DMS 273 (cell line): ENCODE measurements at regions not wholly inside any gene's neighbourhood (a gene's known extent, or its start where the extent isn't known, plus 50 kb on each side); places are given as distances from the start of the nearest gene placed in this dataset.
"Not testable (repeated sequence)": the region's sequence is repeated elsewhere in the genome, so short reads cannot be mapped to it uniquely, and the experiment has no call there.

Experiments used
- DNase-seq: peaks from one replicate; lab custom pipeline; 2025; ENCODE audit not compliant: unreplicated experiment; lab: John Stamatoyannopoulos, UW

- no peak for DNase-seq
Measured at GRCh38 chr3:115204475-115204874, 57.4 kb upstream of the ZBTB20 start.

- no peak for DNase-seq
Measured at GRCh38 chr3:115208066-115208750, 61.1 kb upstream of the ZBTB20 start.

DNA sequence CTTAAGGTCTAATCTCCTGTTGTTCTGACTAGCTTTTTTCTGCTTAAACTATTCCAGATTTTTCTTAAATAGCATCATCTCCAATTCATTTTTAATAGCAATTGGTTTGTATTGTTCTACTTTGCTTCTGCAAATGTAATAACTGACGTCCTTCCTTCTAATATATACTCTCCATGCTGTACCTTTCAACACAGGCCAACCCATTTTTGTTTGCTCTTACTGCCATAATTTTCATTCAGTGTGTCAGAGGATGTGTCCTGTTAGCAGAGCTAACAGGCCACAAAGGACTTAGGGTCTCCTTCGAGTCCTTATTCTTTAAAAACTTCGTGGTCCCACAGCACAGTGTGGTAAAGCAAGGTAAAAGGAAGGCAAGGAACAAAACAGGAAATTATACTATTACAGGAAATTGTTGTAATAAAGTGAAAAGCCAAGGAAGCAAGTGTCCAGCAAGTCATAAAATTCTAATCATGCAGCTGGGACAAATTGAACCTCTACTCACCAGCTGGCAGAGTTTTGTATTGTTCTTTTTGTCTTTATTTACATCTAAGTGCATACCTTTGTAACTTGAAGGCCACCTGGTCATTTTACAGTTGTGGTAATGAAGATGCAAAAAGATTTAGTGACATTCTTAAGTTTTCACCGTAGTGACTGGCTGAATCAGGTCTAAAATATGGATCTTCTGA, 64.9 kb upstream of the ZBTB20 start:
- DNase-seq, result no peak

DNA sequence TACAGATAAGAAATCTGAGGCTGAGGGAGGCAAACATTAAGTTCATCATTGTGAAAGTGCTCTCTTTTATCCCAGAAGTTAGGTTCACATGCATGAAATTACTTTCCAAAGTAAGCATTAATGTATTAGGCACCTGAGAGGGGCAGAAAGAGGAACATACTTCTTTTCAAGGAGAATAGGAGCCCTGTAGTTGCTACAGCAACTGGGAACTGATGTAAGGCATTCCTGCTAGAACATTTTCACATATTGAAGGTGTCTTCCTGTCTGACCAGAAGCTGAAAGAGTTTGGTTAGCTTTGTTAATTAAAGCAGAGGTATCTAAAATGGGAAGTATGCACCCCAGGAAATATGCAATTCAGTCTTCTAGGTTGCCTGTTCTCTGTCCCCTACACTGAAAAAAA, 65.5 kb upstream of the ZBTB20 start:
- DNase-seq, result no peak

DNA sequence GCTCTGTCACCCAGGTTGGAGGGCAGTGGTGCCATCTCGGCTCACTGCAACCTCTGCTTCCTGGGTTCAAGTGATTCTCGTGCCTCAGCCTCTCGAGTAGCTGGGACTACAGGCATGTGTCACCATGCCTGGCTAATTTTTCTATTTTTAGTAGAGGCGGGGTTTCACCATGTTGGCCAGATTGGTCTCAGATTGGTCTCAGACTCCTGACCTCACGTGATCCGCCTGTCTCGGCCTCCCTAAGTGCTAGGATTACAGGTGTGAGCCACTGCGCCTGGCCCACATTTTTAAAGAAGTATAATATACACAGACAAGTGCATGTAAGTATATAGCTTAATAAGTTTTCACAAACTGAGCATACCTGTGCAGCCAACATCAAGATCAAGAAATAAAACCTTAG, 66.0 kb upstream of the ZBTB20 start:
- not testable (repeated sequence) for DNase-seq

DNA sequence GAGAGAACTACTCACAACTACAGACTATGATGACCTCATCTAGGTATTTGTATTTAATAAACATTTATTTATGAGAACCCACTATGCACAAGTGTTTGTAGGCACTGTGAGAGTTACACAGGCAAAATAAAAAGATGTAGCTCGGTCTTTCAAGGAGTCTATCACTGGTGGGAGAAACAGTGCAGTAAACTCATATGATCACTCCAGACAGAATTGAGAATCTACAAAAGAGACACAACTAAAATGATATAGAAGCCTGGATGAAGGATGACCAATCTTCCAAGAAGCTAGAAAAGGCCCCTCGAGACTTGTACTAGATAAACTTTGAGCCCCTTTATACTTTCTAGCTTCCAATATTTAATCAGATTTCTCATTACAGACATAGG, 70.2 kb upstream of the ZBTB20 start:
- no peak for DNase-seq

DNA sequence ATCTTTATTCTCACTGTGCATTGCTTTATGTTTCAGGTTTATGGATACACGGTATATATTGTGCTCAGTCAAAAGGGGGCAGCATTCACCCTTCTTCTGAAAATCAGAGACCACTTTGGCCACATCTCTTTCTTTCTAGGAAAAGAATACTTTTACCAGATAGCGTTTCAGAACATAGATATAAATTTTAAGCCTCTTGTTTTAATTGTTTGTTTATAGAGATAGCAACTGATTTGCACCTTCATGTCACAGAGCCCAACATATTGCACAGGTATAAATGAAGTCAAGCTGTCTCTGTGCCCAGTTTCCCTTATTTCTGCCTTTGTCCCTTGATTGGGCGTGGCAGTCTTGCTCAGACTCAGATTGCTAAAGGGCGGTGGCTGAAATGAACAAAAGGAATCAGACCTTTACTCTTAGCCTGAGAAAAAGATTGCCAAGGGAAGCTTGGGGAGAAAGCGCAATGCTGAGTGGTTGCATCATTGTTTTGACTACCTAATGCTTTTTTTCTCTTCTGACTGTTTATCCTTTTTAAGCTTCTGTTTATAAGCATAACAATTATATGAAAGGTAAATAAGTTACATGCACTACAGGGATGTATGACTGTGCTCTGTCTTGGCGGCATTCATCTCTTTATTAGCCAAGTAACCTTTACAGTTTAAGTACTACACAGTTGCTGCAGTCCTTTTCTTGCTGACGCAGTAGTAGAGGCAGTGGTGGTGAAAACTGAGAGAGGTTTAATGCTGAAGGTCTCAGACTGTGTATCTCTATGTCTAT, 70.8 kb upstream of the ZBTB20 start:
- peak; percentile 82 for DNase-seq

GRCh38 chr3:115218859-115219258, 71.8 kb upstream of the ZBTB20 start:
- DNase-seq, result no peak

GRCh38 chr3:115224687-115225086, 77.6 kb upstream of the ZBTB20 start:
- no peak for DNase-seq

- no peak for DNase-seq
Measured at GRCh38 chr3:115226844-115227445, 79.9 kb upstream of the ZBTB20 start.

GRCh38 chr3:115227461-115227860, 80.4 kb upstream of the ZBTB20 start:
- DNase-seq, result no peak

DNA sequence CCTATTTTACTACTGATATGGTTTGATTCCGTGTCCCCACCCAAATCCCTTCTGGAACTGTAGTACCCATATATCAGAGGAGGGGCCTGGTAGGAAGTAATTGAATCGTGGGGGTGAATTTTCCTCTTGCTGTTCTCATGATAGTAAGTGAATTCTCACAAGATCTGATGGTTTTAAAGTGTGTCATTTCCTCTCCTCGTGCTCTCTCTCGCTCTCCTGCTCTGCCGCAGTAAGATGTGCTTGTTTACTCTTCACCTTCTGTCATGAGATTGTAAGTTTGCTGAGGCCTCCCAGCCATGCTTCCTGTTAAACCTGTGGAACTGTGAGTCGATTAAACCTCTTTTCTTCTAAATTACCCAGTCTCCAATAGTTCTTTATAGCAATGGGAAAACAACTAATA, 81.2 kb upstream of the ZBTB20 start:
- no peak for DNase-seq

DNA sequence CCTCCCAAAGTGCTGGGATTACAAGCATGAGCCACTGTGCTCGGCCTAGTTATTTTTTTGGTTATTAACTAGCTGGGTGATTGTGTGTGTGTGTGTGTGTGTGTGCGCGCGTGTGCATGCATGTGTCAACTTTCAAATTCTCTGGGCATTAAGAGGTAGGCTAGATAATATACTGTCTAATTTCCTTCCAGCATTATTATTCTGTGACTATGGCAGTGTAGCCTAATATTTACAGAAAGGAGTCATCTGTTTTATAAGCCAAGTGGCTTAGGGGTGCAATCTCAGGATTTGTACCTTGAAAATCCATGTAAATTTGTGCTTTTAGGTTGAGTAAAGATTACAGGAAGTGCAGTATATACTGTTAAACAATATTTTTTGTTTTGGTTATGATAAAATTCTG, 85.1 kb upstream of the ZBTB20 start:
- no peak for DNase-seq

- DNase-seq, result no peak
Measured at GRCh38 chr3:115233021-115233420, 85.9 kb upstream of the ZBTB20 start.

DNA sequence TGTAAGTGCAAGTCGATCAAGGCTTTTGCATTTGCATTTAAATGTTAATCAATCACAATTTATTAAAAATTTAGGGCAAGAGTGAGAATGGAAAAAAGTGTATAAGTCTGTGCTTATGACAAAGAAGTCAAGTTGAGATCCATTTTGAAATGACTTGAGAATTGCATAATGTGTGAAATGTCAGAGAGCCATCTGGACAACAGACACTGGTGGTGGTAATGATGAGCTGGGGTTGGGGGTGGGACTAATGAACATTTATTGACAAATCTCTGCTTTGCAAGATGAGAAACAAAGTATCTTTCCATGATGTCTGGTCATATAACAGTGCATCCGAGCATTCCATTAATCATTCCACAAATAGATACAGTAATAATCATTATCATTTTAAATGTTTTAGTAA, 89.4 kb upstream of the ZBTB20 start:
- DNase-seq, result no peak

- DNase-seq, result peak; percentile 74
Measured at GRCh38 chr3:115239717-115240116, 92.6 kb upstream of the ZBTB20 start.

DNA sequence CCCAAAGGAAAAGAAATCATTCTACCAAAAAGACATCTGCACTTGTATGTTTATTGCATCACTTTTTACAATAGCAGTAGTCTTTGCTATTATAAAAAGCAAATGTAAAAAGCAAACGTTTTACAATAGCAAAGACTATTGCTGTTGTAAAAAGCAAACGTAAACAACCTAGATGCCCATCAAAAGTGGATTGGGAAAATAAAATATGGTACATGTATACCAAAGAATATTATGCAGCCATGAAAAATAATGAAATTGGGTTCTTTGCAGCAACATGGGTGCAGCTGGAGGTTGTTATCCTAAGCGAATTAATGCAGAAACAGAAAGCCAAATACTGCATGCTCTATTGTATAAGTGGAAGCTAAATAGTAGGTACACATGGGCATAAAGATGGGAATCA, 97.3 kb upstream of the ZBTB20 start:
- DNase-seq, result no peak

GRCh38 chr3:115245438-115245837, 98.3 kb upstream of the ZBTB20 start:
- DNase-seq, result no peak

DNA sequence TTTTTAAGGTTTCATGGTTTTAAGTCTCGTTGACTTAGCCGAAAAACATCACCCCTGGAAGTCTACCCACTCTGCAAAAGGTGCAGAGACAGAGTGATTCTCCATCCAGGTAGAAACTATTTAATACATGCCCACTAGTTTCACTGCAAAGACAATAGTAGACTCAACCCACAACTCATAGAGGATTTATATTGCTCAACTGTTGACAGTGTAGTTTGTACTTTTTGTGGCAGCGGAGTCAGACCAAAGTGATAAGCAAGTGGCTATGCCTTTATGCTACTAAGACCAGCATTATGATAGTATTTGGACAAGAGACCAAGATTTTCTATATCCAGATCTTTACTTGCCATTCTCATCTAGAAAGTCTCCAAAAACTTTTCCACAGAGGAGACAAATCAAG, 98.8 kb upstream of the ZBTB20 start:
- no peak for DNase-seq

DNA sequence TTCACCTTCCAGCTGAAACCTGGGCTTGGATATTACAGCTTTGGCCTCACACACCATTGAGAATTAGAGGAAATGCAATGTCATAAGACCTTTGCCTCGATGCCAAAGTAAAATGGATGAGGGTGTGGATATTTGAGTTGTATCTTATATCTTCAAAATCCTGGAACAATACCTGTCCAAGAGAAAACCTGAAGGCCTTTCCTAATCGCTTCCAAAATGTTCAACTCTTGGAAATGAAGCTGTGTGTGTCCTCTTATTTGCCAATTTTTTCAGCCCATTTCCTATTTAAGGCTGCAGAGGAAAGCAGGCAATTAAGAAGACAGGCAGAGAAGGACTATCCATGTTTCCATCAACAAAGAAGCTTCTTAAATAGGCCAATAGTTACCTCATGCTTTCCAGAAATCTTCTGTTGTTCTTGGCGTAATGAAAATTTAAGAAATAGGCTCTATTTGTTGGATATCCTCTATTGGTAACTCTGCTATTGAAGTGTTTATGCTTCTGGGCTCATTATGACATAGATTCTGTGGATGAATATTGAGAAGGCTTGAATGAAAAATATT, 99.5 kb upstream of the ZBTB20 start:
- DNase-seq, result no peak

DNA sequence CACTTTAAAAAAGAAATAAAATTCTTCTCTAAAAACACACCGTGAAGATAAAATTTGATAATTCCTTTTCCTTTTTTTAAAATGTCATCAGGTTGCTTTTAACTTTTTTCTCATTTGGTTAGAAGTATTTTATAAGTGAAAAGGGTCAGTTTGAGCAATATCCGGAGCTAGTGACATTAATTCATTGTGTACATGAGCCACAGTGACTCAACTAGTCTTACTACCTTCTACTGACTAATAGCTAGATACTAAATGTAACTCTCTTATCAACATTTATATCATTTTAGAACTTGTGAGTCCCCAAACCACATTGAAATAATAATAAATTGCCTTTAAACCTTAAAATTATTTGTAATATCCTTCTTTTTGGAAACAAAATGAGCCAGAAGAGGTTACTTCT, 101.2 kb upstream of the ZBTB20 start:
- no peak for DNase-seq
